HG03342 (cell line): ENCODE measurements at regions not wholly inside any gene's neighbourhood (a gene's known extent, or its start where the extent isn't known, plus 50 kb on each side); places are given as distances from the start of the nearest gene placed in this dataset.

ENCODE experiments used
- ATAC-seq: cut with Tn5 transposase; IDR thresholded peaks from one replicate; pipeline ENCODE4 v1.9.1; 2021; ENCODE audit warnings: mild to moderate bottlenecking, moderate library complexity; ENCODE audit not compliant: unreplicated experiment

DNA sequence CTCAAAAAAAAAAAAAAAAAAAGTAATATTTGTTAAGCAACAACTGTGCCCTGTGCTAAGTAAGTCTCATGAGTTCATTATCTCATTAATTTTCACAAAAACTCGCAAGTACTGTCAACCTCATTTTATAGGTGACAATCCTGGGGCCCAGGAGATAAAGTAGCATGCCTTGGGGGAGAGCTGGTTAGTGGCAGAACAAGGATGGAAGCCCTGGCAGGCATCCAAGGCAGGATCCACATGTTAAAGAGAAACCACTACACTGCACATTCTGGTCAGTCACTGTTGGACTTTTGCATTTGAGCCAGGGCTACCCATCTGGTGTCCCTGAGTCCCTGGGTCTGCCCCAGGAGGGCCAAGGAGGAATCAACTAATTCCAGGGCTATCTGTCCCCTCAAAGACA lies 54.6 kb downstream of the ZFP36L2 start:
- no peak for ATAC-seq

DNA sequence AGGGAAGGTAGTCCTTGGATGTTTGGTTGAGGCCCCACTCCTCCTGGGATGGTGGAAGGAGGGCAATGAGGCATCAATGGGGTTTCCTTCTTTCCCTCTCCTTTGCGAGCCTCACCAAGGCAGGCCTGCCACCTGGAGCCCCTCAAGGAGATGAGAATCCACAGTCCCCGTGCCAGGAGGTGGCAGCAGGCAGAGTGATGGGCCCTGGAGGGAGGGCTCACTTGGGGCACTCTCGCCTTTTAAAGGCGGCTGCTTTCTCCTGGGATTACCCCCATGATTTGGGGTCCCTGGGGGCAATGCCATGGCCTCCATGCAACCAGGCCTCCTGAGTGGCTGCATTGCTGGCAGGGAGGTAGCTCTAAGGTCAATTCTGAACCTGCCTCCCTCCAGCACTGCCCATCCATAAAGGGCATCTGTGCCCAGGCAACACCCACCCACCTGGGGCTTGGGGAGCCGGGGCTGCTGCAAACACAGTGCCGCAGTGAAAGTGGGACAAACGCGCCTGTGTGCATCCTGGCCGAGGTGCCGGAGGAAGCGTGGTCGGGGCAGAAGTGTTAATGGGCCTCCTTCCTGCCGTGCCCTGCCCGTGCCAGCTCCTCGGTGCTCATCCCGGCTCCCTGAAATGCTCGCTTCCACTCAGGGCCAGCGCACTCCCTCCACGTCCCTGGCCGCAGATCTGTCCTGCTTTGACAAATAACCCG lies 55.9 kb downstream of the ZFP36L2 start:
- ATAC-seq, result no peak

DNA sequence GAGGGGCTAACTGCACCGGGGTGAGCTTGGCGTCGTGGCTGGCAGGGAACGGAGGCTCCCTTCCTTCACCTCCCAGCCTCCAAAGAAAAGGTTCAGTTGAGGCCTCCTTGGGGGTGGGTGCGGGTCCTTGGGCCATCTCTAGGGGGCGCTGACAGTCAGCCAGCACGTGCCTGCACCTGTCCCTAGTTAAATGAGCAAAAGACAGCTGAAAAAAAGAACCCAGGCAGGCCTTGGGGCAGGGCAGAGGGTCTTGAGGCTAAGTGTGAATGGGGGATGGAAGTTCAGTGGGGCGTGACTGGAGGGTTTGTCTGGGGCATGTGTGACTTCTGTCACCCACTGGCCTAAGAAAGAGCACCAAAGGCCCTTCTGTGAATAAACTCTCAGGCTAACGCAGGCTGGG lies 56.4 kb downstream of the ZFP36L2 start:
- no peak for ATAC-seq

DNA sequence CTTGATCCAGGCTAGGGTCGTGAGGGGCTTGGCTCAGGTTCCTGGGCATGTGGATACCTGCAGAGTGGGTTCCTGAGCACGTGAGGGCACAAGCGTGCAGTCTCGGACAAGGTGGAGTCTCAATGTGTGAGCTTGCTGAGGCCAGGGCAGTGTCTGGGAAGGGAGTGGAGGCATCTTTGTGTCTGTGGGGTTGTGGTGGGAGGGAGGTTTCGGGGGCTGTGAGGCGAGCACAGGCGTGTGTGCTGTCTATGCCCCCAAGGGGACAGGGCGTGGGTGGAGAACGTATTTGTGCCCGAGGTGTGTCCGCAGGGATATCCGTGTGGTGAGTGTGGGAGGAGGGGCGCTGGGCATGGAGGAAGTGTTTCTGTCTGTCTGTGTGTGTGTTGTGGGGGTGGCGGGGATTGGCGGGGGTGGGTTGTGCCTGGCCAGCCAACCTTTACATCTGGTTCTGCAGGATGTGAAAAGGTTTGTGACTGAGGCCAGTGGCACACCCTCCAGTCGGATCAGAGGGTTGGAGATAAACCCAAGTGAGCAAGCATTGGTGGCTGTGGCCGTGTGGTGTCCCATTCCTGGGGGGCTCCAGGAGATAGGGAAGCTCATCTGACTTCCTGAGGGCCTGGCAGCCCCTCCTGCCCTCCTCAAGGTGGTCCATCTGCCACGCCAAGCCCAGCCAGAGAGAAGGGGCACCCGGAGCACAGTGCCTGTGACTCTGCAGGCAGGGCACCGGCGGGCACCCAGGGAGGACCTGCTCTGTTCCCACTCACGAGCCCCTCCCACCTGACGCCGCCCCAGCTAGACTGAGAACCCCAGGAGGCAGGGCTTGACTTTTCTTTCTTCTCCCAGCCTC lies 57.1 kb downstream of the ZFP36L2 start:
- ATAC-seq, result peak; percentile 44

DNA sequence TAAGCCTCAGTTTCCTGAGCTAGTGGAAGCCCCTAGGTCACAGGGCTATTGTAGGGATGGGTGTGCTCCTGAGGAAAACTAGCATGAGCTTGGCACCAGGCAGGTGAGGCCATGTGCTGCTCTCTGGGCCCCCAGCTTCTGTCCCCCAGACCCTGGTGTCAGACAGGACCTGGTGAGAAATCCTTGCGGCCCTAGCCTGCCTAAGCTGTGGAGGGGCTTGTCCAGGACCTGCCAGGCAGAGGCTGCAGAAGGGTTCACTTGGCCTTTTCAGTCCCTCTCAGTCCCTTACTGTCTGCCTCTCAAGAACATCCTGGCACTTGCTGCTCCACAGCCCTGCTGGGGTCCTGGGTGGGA lies 58.4 kb downstream of the ZFP36L2 start:
- no peak for ATAC-seq

DNA sequence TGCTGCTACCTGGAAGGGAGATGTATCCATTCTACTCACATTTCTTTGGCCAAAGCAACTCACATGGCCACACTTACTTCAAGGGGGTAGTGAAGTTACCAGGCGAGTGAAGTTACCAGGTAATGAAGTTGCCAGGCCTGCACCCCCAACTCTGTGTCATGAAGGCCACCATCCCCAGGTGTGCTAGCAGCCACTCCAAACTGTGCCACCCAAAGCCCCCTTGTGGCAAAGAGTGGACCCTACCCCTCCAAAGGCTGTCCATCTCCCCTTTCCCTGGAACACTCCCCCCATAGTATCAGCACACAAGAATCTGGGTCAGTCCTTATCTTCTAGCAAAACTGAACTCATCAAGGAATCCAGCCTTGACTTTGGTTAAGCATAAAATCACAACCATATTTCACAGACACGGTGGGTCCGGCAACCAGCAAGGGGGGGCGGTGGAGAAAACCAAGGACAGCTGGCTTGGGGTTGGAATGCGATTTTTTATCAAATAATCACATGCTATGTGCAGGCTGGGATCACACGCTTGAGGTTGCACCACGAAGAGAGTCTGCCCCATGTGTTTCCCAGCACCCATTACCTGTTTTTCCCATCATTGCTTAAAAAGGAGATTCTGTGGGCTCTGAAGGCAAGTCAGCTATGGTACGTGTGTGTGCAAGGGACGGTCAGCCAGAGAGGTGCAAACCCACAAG lies 60.9 kb downstream of the ZFP36L2 start:
- ATAC-seq, result no peak

DNA sequence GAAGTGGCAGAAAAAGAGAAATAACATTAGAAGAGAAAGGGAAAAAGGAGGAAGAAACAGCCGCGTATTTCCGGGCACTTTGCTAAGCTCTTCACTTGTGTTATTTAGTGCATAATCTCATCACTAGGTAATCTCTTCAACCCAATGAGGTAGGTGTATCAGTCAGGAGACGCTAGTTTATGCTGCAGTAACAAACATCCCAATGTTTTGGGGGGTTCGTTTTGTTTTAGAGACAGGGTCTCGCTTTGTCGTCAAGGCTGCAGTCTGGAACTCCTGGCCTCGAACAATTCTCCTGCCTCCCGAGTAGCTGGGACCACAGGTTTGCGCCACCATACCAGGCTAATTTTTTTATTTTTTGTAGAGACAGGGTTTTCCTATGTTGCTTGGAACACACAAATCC lies 61.7 kb downstream of the ZFP36L2 start:
- no peak for ATAC-seq

DNA sequence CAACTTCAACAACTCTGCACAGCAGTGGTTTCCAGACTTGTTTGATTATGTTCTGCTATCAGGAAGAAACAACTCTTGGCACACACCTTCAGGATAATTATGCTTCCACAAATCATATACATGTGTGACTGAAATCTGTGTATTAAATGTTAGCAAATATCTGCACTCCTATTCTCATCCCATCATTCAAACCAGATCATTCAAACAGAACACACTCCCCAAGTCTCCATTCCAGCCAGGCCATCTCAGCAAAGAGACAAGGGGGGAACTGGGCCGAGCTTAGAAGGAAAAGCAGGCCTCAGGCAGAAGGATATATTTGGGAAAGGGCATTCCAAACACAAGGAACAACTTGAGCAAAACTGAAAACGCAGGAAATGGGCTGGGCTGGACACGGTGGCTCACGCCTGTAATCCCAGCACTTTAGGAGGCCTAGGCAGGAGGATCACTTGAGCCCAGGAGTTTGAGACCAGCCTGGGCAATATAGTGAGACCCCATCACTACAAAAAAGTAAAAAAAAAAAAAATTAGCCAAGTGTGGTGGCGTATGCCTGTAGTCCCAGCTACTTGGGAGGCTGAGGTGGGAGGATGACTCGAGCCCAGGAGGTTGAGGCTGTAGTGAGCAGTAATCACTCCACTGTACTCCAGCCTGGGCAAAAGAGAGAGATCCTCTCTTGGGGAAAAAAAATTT lies 62.7 kb downstream of the ZFP36L2 start:
- ATAC-seq, result no peak

DNA sequence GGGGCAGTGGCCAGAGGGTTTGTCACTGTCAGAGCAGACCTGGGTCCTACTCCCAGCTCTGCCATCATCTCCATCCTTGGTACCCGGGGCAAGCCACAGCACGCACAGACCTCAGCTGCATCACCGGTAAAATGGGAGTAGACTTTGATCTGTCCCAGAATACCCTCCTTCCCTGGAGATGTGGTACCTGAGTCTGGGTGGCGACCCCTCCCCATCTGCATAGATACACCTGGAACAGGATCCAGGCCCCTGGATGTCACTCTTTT lies 64.0 kb downstream of the ZFP36L2 start:
- no peak for ATAC-seq

DNA sequence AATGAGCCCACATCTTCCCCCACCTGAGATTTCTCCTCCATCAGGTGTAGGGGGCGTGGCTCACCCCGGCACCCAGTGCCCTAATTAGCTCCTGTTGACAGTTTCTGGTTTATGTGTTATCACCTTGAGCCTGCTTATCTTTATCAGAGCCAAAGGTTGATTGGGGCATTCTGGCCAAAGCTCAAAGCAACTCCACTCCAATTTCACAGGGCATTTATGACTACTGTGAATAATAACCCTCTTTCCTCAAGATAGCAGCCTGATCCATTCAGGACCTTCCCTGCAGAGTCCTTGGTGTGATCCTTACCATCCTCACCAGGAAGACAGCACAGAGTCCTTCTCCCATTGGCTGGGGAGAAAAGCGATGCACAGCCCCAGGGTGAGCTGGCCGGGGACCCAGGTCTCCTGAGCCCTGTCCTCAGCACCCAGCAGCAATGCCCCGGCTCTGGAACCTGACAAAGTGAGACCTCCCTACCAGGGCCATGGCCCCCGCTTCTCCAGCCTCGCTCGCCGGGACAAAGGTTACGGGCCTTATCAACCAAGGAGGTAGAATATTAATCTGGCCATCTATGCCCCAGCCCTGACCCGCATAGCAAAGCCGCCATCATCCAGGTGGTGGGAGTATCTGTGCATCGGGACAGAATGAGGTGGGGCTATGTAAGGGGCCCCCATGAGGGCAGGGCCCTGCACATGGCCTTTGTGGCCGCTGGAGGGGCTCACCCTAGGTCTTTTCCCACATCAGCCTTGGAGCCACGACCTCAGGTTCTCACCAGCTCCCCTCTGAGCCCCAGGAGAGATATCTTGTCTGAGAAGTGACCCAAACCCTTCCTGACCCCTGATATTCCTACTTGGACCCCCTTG lies 64.5 kb downstream of the ZFP36L2 start:
- no peak for ATAC-seq

DNA sequence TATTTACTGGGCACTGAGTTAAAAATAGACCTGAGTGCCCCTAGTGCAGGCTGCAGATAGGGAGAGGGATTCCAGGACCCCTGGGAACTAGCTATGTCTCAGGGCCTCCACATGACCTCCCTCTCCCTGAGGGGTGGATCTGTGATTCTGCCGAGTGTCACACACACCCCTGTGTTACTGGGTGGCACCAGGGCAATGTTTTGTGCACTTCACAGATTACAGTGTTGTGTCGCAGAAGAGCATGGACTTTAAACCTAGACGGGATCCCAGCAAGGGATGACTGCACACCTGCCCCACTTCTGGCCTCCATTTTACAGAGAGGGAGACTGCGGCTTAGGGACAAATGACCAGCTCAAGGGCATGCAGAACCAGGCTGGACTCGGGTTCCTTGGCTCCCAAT lies 65.6 kb downstream of the ZFP36L2 start:
- ATAC-seq, result no peak

DNA sequence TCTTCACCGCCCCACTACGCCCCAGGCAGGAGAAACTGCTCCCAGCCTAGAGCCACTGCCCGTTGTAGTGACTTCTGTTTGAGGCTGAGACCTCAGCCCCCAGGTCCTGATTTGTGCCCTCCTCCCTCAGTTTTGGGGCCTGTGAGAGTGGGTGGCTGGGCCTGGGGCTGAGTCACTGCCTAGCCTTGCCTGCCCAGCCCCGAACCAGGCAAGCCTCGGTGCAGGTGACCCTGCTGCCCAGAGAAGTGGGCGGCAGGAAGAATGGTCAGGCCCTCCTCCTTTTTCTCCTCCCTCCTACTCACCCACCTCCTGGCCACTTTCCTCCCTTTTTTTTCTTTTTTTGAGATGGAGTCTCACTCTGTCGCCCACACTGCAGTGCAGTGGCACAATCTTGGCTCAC lies 66.6 kb downstream of the ZFP36L2 start:
- no peak for ATAC-seq

DNA sequence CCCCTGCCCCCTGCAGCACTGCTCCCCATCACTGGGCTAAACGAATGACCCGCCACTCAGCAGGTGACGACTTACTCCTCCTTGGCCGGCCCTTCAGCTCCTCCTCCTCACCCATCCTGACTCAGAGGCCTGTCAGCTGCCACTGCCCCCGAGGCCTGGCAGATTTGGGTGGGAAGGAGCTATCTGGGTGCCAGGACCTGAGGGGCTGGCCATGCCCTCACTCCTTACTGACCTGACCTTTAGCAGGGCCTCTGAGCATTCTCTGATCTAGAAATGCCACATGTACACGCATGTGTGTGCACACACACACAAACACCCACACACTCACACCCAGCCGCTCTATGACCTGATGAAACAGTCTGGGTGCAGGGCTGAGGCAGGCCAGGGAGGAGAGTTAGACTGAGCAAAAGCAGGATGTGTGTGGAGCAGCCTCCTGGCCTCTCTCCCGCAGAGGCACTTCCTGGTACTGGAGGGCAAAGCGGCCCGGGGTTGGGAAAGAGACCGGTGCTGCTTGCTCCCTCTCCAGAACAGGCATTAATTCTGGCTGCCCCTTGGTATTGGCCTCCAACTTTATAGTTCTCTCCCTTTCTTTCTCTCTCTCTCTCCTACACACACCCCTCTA lies 68.0 kb downstream of the ZFP36L2 start:
- ATAC-seq, result peak; percentile 33

DNA sequence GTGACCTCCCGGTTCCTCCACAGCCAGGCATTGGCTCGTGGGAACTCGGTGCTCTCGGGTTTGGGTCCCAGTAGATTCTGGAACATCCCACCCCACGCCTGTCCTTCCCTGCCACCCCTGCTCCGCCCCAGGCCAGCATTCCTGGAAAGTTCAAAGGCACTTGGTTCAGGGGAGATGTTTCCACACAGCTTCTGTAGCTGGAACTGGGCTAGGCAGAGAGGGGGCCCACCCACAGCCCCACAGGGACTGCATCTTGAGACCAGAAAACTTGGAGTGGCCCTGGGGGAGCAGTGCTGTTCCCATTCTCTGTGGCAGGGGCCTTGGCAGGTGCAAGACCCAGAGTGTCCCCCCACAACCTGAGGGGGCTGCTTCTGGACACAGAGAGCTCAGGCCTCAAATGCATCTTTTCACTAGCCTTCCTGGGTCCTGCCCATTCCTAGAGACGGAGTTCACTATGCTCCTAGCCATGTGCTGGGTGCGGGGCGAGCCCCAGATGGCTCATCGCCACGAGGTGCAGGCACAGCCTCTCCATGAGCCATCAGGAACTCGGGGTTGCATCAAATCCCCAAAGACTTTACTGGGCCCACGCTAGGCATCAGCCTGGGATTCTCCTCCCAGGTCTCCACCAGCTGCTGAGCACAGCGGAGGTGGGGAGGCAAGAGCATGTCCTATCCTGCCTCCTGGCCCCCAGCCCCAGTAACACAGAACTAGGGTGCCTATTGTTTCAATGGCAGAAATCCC lies 68.7 kb downstream of the ZFP36L2 start:
- no peak for ATAC-seq

DNA sequence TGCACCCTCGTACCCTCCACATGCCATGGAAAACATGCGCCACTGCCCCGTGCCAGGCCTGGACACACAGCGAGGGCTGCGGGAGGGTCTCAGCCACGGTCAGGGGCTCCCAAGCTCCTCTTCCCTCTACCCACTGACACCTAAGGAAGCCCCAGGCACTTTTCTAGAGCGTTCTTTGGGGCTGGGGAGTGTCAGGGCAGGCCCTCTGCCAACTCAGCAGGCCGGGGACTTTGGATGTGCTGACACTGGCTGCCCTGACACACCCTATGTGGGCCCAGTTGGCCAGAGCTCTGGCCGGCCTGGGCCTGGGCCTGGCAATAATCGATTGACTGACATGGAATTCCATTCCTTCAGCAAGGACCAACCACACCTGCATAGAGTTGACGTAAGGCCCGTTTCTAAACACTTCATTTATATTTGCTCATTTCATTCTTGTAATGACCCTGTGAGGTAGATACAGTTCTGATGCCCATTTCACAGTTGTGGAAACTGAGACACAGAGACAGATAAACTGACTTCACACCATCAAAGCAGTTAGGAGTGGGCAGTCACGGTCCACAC lies 70.5 kb downstream of the ZFP36L2 start:
- ATAC-seq, result no peak

DNA sequence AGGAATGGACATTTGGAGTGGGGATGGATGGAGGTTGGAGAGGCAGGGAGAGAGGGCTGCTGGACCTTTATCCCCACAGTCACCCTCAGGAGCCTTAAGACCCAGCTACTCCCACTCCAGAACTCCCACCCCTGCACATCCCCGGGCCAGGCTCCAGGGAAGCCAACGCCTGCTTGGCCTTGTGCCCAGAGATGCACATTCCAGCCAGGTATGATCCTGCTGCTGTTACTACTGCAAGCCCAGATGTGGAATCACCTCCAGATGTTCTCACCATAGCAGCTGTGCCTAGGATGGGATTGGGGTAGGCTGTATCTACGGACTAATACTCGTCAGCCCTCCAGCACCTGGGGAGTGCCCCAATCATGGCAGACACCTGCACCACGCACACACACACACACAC lies 71.7 kb downstream of the ZFP36L2 start:
- ATAC-seq, result no peak

DNA sequence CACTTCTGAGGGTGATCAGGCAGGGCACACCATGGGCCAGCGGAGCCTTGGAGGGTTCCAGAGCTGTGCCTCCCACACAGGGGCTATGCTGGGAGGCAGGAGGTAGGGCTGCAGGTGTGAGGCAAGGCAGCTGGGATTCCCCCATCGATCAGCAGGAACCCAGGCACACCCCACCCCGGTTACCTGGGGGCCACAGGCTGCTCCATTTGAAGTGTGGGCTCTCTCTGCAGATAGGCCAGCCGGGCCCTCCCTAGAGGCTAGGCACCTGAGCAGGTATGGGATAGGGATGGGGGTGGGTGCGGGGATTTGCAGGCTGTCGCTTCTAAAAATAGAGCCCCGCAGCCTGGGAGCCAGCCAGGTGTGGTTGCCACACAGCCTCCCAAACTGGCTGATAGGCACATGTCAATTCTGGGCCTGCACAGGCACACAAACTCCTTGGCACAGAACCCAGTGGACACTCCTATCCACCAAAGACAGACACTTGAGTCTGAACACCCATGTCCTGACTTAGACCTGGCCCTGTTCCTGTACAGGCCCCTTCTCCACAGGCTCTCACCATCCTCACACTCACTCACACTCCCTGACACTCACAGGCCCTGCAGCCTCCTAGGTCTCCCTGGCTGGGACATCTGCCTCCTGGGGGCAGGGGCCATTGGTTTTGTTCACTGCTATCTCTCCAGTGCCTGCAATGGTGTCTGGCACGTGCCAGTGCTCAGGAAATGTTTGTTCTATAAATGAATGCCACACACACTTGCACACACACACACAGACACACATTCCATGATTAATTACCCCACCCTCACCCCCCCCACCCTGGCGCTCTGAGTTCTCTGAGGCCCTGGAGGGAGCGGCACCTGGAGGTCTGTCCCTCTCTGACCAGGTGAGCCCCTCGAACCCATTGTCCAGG lies 73.4 kb downstream of the ZFP36L2 start:
- no peak for ATAC-seq

DNA sequence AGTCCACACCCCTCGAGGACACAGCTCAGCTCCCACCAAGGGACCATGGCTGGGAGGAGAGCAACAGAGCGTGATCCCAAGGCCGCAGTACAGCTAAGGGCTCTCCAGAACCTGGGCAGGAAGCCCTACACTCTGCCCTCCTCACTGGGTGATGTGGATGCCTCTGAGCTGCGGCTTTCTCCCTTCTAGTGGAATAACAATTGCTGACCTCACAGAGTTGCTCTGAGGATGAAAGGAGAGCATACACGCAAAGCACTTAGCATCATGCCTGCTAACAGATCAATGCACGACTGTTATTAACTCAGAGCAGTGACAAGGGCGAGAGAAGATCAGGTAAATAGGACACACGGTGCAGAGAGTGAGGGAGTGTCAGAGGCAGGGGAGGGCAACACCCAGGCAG lies 74.2 kb downstream of the ZFP36L2 start:
- ATAC-seq, result no peak
